Stimulated activated CD4-positive, alpha-beta T cell treated with anti-CD3 and anti-CD28 coated beads, Interleukin-1b, Interleukin-23, amount 100 ng/mL, for 48 hours (primary cell): ENCODE measurements at regions not wholly inside any gene's neighbourhood (a gene's known extent, or its start where the extent isn't known, plus 50 kb on each side); places are given as distances from the start of the nearest gene placed in this dataset.
"Not testable (repeated sequence)": the region's sequence is repeated elsewhere in the genome, so short reads cannot be mapped to it uniquely, and the experiment has no call there.

Experiments used
- DNase-seq: peaks from one replicate; pipeline ENCODE4 v3.0.0-alpha.2; 2020

GRCh38 chr12:30329281-30329680, 366.4 kb downstream of the IPO8 start:
- no peak for DNase-seq

GRCh38 chr12:30323008-30323407, 372.7 kb downstream of the IPO8 start:
- DNase-seq, result no peak

DNA sequence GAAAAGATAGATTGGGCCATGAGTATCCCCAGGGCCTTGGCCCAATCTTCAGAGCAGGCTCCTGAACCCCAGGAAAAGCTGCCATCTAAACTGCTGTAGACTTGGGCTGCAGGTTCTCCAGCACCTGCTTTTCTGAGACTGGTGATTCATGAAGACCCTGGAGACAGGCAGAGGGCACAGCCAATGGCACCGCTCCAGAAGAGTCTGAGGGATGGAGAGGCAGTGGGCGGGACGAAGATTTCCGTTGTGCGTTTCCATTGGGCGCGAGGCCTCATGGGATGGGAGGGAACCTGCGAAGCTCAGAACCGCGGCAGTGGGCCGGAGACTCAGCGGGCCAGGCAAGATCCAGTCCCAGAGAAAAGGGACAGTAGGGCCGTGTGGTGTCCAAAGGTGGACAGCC, 375.1 kb downstream of the IPO8 start:
- DNase-seq, result no peak

- DNase-seq, result no peak
These were observed 381.1 kb downstream of the IPO8 start for GRCh38 chr12:30314506-30315100.

- DNase-seq, result no peak
These were observed 387.5 kb downstream of the IPO8 start for GRCh38 chr12:30308010-30308717.

GRCh38 chr12:30304528-30304927, 391.1 kb downstream of the IPO8 start:
- DNase-seq, result no peak

GRCh38 chr12:30301291-30301690, 394.4 kb downstream of the IPO8 start:
- no peak for DNase-seq

- no peak for DNase-seq
These were observed 399.2 kb downstream of the IPO8 start for GRCh38 chr12:30296486-30296885.

- no peak for DNase-seq
These were observed 409.2 kb downstream of the IPO8 start for GRCh38 chr12:30286345-30286926.

GRCh38 chr12:30278401-30278800, 417.3 kb downstream of the IPO8 start:
- no peak for DNase-seq

GRCh38 chr12:30272515-30272914, 423.2 kb downstream of the IPO8 start:
- not testable (repeated sequence) for DNase-seq

DNA sequence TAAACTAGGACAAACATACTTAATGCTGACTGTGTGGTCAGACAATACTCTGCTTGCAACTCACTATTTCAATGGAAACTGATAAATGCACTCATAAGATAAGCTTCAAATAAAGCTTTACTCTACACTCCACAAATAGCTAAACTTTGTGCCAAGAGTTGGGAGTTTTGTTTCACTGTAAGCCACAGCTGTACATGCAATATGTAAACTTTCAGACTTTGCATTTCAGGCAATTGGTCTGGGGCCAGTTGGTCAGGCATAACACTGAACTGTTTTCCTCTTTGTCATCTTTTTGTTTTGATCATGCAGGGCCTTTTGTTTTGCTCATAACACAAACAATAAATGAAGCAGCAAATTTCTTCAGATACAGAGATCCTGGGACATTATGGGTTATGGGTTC, 426.2 kb downstream of the IPO8 start:
- DNase-seq, result no peak

- DNase-seq, result no peak
These were observed 427.6 kb downstream of the IPO8 start for GRCh38 chr12:30268041-30268440.

DNA sequence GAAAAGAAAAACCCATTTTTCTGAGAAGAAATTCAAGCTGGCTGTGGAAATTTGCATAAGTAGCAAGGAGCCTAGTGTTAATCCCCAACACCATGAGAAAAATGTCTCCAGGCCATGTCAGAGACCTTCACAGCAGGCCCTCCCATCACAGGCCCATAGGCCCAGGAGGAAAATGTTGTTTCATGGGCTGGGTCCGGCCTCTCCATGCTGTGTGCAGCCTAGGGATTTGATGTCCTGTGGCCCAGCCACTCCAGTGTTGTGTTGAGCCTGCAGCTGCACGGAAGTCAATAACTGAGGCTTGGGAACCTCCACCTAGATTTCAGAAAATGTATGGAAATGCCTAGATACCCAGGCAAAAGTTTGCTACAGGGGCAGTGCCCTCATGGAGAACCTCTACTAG, 432.2 kb downstream of the IPO8 start:
- no peak for DNase-seq

GRCh38 chr12:30257618-30258017, 438.1 kb downstream of the IPO8 start:
- DNase-seq, result no peak

DNA sequence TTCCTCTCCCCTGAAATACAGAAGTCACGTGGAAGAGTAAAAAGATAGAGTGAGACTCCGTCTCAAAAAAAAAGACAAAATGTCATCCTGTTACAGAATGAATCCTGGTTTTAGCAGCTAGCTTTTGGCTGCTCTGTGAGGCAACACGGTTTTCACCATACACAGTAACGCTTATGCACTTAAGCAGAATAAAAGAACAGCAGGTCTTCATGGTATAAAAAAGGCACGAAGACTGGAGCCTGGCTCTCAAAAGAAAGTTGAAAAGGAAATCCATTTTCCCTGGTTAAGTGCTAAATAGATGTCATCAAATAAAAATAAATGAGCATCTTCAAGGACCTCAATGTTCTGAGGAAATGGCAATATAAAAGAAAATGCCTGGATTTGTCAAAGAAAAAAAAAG, 444.1 kb downstream of the IPO8 start:
- no peak for DNase-seq

- DNase-seq, result no peak
These were observed 452.2 kb downstream of the IPO8 start for GRCh38 chr12:30243426-30243825.

GRCh38 chr12:30219047-30219446, 435.3 kb upstream of the TMTC1 start:
- DNase-seq, result no peak

DNA sequence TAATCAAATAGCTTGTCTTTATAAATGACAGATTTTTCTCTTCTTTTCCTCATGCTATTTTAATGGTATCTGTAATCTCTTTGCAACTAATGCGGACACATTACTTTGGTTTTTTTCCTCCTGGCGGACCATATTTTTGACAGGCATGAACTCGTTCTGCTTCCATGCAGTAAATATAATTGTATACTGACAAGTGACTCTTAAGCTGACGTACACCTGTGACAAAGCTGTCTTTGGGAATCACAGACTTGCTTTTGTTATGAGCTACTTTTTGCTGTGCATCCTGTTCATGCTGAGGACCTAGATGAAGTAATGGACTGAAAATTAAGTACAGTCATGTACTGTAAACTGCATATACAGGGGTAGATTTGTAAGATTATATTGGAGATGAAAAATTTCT, 434.3 kb upstream of the TMTC1 start:
- no peak for DNase-seq

DNA sequence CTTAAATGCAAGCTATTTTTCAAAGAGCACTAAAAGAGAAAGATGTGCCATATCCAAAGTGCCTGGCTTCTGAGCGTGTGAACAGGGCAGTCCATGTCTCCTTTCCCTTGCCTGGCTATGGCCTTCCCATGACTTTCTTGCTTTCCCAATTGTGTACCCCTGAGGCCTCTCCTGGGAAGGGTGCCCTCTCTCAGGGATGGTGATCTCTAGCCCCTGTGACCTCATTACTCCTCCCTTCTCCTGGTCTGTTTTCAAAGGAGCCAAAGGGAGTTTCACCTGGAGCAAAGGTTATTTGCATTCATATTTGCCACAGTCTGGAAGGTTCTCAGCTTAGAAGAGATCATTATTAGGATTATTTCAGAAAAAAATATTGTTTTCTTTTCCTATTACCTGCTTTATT, 429.4 kb upstream of the TMTC1 start:
- no peak for DNase-seq

DNA sequence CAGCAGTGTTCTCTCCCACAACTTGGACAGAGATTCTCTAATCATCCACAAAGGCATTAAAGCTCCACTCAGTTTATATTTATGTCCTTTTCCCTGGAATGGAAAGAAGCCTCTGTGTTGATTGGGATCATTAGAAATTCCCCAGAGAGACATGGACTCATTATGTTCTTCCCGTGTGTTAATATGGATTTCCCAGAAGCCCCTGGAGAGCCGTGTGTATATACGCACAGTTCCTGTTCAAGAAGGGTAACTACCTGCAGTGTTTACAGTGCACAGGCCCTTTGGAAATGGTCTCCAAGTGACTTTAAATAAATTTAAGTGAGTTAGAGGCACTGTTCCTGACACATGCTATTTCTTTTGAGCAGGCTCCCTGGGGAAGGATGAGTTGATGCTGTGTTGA, 428.0 kb upstream of the TMTC1 start:
- DNase-seq, result no peak

DNA sequence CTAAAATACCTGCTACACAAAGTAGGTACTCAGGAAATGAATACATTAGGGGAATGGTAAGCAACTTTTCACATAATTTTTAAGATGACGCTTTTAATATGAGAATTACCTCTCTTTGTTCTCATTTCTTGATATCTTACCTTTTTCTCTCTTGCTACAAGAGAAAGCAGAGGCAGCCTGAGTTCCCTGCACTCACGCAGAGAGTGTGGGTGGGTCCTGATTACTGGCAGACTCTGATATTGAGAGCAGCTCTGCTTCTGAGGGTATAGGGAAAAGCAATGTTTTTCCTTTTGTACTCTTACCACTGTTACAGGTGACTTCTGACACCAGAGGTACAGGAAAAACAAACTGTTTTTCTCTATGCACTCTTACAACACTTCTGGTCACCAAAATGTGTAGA, 420.2 kb upstream of the TMTC1 start:
- DNase-seq, result no peak

DNA sequence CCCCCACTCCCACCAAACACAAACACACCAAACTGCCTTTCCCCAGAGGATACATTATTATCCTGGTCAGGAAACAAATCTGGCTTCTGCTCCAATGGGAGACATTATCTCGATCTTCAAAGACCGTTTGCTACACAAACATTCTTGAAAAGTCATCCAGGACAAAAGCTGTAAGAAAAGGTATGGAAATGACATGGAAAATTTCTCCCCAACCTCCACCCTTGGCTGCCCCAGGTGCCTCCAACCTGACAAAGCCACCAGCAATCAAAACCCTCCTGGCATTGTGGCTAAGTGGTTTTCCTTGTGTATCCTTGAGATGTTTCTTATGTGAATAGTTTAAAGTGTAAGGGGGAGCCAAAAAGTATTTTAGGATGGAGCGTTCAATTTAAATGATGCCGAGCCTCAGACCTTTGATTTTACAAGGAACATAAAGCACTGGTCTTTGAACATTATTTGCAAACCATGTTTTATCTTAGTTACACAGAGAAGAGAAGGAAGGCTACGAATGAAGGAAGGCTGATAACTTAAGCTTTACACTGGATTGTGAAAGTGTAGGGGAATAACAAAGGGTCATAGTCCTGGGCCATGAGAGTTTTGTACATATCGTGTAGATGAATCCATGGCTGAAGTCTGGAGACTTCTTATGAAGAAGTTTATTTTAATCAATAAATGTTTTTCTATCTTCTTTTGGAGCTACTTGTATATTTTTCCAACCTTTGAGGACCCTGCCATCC, 418.9 kb upstream of the TMTC1 start:
- no peak for DNase-seq
